ENCODE measurements at regions not wholly inside any gene's neighbourhood (a gene's known extent, or its start where the extent isn't known, plus 50 kb on each side); places are given as distances from the start of the nearest gene placed in this dataset.

- TF ChIP-seq CTCF (IDR thresholded peaks at IDR 0.05; ENCODE audit: insufficient read depth, low read length) (no peak), POLR2AphosphoS5 (IDR thresholded peaks at IDR 0.05; ENCODE audit: low read depth) (no peak), GABPA (IDR thresholded peaks at IDR 0.05; ENCODE audit: low read depth) (no peak), REST (IDR thresholded peaks at IDR 0.05; ENCODE audit: insufficient replicate concordance, low read depth) (no peak), SPI1 (IDR thresholded peaks at IDR 0.05; ENCODE audit: borderline replicate concordance, low read depth) (no peak)
These were observed 560.2 kb downstream of the UQCRFS1 start for GRCh38 chr19:28652765-28653164.
